ENCODE measurements at regions not wholly inside any gene's neighbourhood (a gene's known extent, or its start where the extent isn't known, plus 50 kb on each side); places are given as distances from the start of the nearest gene placed in this dataset.

DNA sequence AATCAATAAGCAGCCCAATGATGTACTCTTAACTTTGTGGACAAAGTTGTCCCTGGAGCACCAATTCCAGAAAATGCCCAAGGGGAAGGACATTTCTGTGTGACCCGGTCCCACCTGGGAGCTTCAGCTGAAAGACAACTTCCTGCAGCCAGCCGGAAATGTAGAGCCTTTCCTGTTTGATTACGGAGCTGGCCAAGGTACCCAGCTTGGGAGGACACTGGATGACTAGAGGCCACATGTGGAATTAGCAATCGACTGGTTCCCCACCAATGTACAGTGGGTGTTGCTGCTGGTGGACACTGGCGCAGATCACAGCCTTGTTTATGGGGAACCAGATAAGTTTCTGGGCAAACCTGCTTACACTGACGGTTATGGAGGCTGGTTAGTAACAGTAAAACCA is 53.0 kb upstream of the ZC3H15 start:
- no peak for DNase-seq
- H3K4me3 ChIP-seq = no peak overlapping the region
- WGBS, 2 donors = 83 to 100% methylated on average over 1 to 2 of the region's 6 CpGs
- no peaks in the 10 kb centered on the region for H3K4me1 ChIP-seq
- intact Hi-C loops (cut with DNase I) = no loop called here
- H3K27me3 ChIP-seq = no peaks in the 10 kb centered on the region
- no peak for TF ChIP-seq POLR2A (IDR thresholded peaks at IDR 0.05)
- TF ChIP-seq, protein P1, sequence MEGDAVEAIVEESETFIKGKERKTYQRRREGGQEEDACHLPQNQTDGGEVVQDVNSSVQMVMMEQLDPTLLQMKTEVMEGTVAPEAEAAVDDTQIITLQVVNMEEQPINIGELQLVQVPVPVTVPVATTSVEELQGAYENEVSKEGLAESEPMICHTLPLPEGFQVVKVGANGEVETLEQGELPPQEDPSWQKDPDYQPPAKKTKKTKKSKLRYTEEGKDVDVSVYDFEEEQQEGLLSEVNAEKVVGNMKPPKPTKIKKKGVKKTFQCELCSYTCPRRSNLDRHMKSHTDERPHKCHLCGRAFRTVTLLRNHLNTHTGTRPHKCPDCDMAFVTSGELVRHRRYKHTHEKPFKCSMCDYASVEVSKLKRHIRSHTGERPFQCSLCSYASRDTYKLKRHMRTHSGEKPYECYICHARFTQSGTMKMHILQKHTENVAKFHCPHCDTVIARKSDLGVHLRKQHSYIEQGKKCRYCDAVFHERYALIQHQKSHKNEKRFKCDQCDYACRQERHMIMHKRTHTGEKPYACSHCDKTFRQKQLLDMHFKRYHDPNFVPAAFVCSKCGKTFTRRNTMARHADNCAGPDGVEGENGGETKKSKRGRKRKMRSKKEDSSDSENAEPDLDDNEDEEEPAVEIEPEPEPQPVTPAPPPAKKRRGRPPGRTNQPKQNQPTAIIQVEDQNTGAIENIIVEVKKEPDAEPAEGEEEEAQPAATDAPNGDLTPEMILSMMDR (IDR thresholded peaks at IDR 0.05) = no peak
- H3K36me3 ChIP-seq = peaks cover 0 to 7% (median 0%) of the 10 kb centered on the region in 3 donors
- H3K9me3 ChIP-seq = no peaks in the 10 kb centered on the region
- no peak overlapping the region for H3K27ac ChIP-seq

DNA sequence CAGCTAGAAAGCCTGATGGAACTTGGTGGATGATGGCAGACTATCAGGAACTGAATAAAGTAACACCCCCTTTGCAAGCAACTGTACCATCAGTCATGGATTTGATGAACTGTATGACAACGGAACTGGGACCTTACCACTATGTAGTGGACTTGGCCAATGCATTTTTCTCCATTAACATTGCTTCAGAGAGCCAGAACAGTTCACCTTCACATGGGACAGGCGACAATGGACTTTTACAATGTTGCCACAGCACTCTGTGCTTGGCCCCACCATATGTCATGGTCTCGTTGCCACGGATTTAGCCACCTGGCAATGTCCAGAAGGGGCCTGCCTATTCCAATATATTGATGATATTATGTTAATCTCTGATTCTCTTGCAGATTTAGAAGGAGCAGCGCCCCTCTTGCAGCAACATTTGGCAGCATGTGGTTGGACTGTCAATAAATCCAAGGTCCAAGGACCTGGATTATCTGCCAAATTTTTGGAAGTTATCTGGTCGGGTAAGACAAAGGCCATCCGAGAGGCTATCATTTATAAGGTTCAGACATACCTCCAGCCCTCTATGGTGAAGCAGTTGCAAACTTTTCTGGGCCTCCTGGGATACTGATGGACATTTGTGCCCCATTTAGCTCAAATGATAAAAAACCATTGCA is 52.2 kb upstream of the ZC3H15 start:
- WGBS, 2 donors = 92 to 94% methylated on average over 7 of the region's 7 CpGs
- DNase-seq = no peak
- Histone ChIP-seq H3K27ac (no peak overlapping the region), H3K9me3 (no peaks in the 10 kb centered on the region), H3K4me1 (no peaks in the 10 kb centered on the region), H3K36me3 (peaks cover 0 to 7% (median 0%) of the 10 kb centered on the region in 3 donors), H3K27me3 (no peaks in the 10 kb centered on the region), H3K4me3 (no peak overlapping the region)
- TF ChIP-seq, protein P1 (IDR thresholded peaks at IDR 0.05) = no peak
- no peak for TF ChIP-seq POLR2A (IDR thresholded peaks at IDR 0.05)
- intact Hi-C loops (cut with DNase I) = no loop called here

Small RNA genes lying in the stretch of these regions (small RNA-seq; reads per million reads assigned to genes)
- 0 reads per million in 4 donors for gene AC104058.1

All from esophagus squamous epithelium (tissue), 5 donors.